Hepatic stellate cell (primary cell): ENCODE measurements at regions not wholly inside any gene's neighbourhood (a gene's known extent, or its start where the extent isn't known, plus 50 kb on each side); places are given as distances from the start of the nearest gene placed in this dataset.
"Not testable (repeated sequence)": the region's sequence is repeated elsewhere in the genome, so short reads cannot be mapped to it uniquely, and the experiment has no call there.

Source experiments
- DNase-seq: peaks from one replicate; pipeline ENCODE4 v3.0.0; 2011; ENCODE audit warnings: low spot score

DNA sequence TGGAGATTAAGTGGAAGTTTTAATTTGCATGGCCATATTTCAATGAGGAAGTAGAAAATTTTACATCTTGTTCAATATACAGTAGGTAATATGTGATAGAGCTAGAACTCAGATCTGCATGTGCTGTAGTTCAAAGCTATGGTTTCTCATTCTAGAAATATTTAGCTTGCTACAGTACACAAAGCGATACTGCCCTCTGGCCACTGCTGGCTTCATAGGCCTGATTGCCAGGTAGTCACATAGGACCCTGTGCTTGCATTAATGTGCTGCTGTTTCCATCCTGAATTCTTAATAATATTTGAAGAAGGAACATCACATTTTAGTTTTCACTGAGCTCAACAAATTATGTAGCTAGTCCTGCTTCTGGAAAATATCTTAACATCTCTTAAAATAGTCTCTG lies 87.0 kb downstream of the PLSCR2 start:
- no peak for DNase-seq

- DNase-seq = no peak
These were observed 89.3 kb downstream of the PLSCR2 start for GRCh38 chr3:146380046-146380445.

DNA sequence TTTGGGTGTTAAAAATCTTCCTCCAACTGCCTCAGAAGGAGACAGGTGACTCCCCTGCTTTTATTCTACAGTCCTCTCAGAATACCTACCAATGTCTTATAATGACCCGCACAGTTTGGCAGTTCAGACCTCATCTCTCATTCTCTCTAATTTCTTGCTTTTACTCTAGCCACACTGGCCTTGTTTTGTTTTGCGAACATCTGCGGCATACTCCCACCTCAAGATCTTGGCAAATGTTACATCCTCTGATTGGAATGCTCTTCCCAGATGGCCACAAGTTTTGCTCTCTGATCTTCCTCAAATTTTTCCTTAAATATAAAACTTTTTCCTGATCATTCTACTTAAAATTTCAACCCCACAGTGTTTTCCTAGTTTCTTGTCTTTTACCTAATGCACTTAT lies 94.1 kb downstream of the PLSCR2 start:
- no peak for DNase-seq

DNA sequence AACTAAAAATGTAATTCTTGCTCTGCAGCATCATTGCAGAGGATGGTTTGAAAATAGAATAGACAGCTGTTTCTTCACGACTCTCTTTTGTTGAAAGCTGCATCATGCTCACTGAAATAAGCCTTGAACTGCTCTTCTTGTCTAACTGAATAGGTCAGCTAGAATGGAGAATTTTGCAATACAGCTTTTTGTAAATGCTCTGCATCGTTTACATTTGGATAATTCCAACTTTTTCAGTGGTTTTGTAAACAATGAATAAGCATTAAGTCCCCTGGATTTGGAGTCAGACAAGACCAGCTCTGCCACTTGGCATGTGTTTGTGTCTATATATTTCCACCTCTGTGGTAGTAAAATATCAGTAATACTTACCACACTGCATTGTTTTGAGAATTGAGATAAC lies 95.2 kb downstream of the PLSCR2 start:
- DNase-seq = no peak

DNA sequence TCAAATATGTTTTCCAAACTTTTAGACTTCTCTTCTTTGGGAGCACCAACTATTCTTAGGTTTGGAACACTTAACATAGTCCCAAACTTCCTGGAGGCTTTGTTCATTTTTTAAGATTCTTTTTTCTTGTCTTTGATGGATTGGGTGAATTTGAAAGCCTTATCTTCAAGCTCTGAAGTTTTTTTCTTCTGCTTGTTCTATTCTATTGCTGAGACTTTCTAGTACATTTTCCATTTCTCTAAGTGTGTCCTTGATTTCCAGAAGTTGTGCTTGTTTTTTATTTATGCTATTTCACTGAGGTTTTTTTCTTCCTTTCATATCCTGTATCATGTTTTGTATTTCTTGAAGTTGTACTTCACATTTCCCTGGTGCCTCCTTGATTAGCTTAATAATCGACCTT lies 97.5 kb downstream of the PLSCR2 start:
- DNase-seq = no peak

GRCh38 chr3:146368882-146369523 lies 100.4 kb downstream of the PLSCR2 start:
- DNase-seq = no peak

- no peak for DNase-seq
These were observed 108.9 kb upstream of the PLSCR4 start for GRCh38 chr3:146359841-146360240.

- not testable (repeated sequence) for DNase-seq
These were observed 103.5 kb upstream of the PLSCR4 start for GRCh38 chr3:146354421-146354820.

GRCh38 chr3:146350852-146351251 lies 99.9 kb upstream of the PLSCR4 start:
- DNase-seq = no peak

GRCh38 chr3:146345900-146346299 lies 95.0 kb upstream of the PLSCR4 start:
- DNase-seq = no peak

DNA sequence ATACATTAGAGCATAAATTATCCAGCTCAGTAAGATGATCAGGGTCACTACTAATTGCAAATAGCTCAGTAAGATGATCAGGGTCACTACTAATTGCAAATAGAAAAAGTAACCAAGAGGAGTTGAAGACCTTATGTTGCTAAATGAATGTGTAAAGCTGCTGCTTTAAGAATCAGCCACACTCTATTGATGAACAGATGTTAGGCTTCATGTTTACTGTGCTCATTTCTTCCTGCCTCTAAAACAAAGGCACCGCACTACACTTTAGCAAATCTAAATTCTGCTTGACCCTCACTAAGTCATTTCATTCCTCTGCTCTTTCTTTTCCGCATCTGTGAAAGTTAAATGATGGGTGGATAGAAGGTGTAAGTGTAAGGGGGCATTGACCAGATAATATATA lies 92.6 kb upstream of the PLSCR4 start:
- DNase-seq = no peak

DNA sequence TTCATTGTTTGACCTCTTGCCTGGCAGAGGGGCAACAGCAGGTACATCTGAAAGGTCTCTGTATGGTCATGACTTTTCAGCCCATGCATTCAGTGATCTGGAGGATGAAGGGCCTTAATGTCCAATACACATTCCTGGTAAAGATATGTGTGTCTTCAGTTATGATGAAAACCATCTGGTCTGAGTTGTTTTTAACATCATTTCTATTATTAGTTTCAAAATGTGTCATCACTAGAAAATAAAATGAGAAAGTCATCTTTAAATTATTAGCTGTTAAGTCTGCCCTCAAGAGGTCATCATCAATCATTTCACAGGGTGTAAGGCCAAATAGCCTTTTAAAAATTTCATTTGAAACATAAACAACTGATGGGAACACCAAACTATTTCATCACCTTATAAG lies 92.1 kb upstream of the PLSCR4 start:
- peak; percentile 36 for DNase-seq

- DNase-seq = no peak
These were observed 88.4 kb upstream of the PLSCR4 start for GRCh38 chr3:146339349-146339748.

GRCh38 chr3:146337991-146338390 lies 87.1 kb upstream of the PLSCR4 start:
- no peak for DNase-seq

DNA sequence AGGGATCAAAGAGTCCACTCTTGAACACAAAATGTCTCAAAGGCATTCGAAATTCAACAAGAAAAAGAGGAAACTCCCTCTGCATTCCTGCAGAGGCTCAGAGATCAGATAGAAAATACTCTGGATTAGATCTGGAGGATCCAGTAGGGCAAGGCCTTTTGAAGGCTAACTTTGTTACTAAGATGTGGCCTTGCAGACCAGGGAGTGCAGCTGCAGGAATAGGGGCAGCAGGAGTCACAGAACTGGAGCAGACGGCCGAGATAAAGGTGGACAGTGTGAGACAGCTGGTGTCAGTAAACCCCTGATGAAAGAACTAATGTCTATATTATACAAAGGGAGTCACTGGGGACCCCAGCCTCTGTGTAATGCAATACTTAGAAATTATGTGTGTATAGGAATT lies 84.5 kb upstream of the PLSCR4 start:
- no peak for DNase-seq

GRCh38 chr3:146334151-146334550 lies 83.2 kb upstream of the PLSCR4 start:
- DNase-seq = no peak

DNA sequence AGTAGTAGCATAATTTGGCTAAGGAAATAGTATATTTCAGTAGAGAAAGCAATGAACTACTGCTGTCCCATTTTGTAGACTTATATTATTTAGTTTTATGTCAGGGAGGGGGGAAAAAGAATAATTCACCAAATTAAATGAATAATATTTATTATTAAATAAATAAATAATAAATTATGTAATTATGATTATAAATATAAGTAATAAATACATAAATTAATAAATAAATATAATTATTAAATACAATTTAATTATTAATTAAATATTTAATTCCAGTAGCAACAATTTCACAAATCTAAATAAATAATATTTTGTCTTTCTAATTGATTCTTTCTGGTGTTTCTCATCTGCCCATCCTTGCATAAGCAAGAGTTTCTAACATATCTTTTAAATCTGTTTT lies 81.1 kb upstream of the PLSCR4 start:
- DNase-seq = no peak

DNA sequence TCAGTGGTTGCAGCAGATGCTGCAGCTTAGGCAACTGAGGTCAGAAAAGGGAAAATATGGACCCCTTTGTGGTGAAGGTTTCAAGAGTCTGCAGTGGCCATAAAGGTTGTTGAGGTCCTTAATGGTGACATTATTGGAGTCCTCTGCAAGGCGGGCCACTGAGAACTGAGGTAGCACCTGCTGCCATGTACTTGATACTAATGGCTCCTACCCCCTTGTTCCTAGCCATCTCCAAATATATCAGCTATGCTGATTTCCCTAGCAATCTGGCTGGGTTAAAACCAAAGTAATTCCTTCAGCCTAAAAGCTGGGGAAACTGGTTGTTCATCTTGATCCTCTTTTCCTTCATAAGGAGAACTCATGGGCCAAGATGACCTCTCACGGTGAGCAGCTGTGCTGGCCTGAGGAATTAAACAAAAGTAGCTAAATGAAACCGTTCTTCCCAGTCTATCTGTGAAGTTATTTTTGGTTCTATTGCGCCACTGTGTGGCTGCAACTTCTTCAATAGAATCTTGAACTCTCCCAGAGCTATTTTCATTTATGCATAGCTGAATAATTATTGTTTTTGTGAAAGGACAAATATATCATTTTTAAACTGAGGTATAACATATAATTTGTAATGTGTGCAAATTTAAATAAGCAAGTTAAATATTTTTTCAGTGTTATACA lies 76.1 kb upstream of the PLSCR4 start:
- DNase-seq = peak; percentile 21

- no peak for DNase-seq
These were observed 74.3 kb upstream of the PLSCR4 start for GRCh38 chr3:146325170-146325569.

DNA sequence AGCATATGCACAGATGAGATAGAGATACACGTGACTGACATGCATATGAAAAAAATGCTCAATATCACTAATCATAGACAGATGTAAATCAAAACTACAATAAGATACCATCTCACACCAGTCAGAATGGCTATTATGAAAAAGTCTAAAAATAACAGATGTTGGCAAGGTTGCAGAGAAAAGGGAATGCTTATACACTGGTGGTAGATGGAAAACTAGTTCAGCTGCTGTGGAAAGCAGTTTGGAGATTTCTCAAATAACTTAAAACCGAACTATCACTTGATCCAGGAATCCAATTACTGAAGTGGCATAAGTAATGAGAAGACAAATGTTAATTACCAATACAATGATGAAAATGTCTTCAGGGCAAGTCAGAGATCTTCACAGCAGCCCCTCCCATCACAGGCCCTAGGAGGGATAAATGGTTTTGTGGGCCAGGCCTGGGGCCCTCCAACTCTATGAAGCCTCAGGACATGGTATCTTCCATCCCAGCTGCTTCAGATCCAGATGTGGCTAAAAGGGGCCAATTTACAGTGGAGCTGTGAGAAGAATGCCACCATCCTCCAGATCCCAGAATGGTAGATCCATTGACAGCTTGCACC lies 71.4 kb upstream of the PLSCR4 start:
- no peak for DNase-seq

DNA sequence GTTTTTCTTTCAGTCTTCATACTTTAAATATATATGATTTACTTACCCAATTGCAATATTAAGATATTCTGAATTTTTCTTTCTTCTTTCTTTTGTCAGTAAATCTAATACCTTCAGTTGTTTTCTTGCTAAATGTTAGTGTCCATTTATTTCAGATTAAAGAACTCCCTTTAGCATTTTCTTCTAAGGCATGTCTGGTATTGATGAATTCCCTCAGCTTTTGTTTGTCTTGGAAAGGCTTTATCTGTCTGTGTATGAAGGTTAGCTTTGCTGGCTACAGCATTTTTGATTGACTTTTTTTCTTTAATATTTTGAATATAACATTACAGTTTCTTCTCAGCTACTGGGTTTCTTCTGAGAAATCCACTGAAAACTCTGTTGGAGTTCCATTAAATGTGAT lies 64.0 kb upstream of the PLSCR4 start:
- DNase-seq = no peak

DNA sequence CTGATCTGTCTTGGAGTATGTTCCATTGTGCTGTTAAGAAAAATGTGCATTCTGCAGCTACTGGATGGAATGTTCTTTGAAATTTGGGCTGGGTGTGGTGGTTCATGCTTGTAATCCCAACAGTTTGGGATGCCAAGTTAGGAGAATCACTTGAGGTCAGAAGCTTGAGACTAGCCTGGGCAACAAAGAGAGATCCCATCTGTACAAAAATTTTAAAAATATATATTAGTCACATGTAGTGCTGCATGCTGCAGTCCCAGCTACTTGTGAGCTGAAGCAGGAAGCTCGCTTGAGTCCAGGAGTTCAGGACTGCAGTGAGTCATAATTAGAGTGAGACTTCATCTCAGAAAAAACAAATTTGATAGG lies 62.8 kb upstream of the PLSCR4 start:
- DNase-seq = no peak

DNA sequence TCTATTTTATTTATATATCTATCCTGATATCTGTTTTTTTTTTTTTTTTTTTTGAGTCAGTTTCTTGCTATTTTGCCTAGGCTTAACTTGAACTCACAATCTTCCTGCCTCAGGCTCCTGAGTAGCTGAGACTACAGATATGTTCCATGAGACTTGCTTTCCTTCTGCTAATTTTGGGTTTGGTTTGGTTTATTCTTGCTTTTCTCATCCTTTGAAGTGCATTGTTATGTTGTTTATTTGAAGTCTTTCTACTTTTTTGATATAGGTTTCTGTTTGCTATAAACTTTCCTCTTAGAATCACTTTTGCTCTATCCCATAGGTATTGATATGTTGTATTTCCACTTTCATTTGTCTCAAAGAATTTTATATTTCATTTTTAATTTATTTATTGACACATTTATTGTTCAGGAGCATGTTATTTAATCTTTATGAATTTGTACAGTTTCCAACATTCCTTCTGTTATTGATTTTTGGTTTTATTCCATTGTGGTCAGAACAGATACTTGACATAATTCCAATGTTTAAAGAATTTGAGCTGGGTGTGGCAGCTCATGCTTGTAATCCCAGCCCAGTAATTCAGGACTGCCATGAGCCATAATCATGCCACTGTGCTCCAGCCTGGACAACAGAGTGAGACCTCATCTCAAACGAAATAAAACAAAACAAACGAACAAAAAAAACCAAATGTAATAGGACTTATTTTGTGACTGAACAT lies 62.3 kb upstream of the PLSCR4 start:
- no peak for DNase-seq
